Liver (tissue), 8 donors: ENCODE measurements at regions not wholly inside any gene's neighbourhood (a gene's known extent, or its start where the extent isn't known, plus 50 kb on each side); places are given as distances from the start of the nearest gene placed in this dataset.
A peak's percentile ranks its signal among the peaks of the same experiment; 100 is the strongest.

ENCODE experiments used
- DNase-seq: peaks from one replicate; pipeline ENCODE4 v3.0.0-alpha.2; 2017; ENCODE audit warnings: low spot score
- H3K27ac ChIP-seq, 2 donors: one replicate each; pipeline ENCODE4 v1.7.0; 2013; ENCODE audit warnings: inconsistent platforms in 2 of 2, low read length in 2 of 2, control low read depth in 1 of 2, low read depth in 1 of 2, mild to moderate bottlenecking in 1 of 2
- H3K27me3 ChIP-seq, 4 donors: one replicate each; pipeline versions ENCODE4 v1.6.1 to v1.7.0; 2013; ENCODE audit warnings: low read length in 3 of 4, inconsistent platforms in 1 of 4, mild to moderate bottlenecking in 1 of 4, moderate library complexity in 1 of 4; ENCODE audit not compliant: control insufficient read depth in 4 of 4, insufficient read depth in 4 of 4
- H3K36me3 ChIP-seq, 4 donors: one replicate each; pipeline versions ENCODE4 v1.6.1 to v1.7.0; 2013; ENCODE audit warnings: low read length in 3 of 4, mild to moderate bottlenecking in 3 of 4, low read depth in 1 of 4, moderate library complexity in 1 of 4; ENCODE audit not compliant: control insufficient read depth in 4 of 4, insufficient read depth in 3 of 4
- H3K4me1 ChIP-seq, 4 donors: one replicate each; pipeline versions ENCODE4 v1.6.1 to v1.7.0; 2013; ENCODE audit warnings: low read length in 3 of 4, mild to moderate bottlenecking in 3 of 4, moderate library complexity in 1 of 4; ENCODE audit not compliant: control insufficient read depth in 4 of 4, insufficient read depth in 4 of 4
- H3K4me3 ChIP-seq, 3 donors: one replicate each; pipeline versions ENCODE4 v1.6.1 to v1.7.0; 2013; ENCODE audit warnings: low read length in 3 of 3, control low read depth in 1 of 3, low read depth in 1 of 3, mild to moderate bottlenecking in 1 of 3
- H3K9ac ChIP-seq, 2 donors: one replicate each; pipeline ENCODE4 v1.7.0; 2013; ENCODE audit warnings: low read length in 2 of 2, mild to moderate bottlenecking in 2 of 2, moderate library complexity in 2 of 2, control low read depth in 1 of 2, low read depth in 1 of 2
- H3K9me3 ChIP-seq, 4 donors: one replicate each; pipeline versions ENCODE4 v1.6.1 to v1.7.0; 2013; ENCODE audit warnings: low read length in 3 of 4; ENCODE audit not compliant: control insufficient read depth in 4 of 4
- HNF4A ChIP-seq, 2 donors: conservative IDR thresholded peaks; 2 replicates each; pipeline ENCODE4 v1.6.1; 2016; ENCODE audit warnings: antibody characterized with exemption in 2 of 2, mild to moderate bottlenecking in 2 of 2
- HNF4G ChIP-seq: IDR thresholded peaks from 2 replicates; pipeline ENCODE4 v1.6.1; 2016; ENCODE audit warnings: antibody characterized with exemption
- JUND ChIP-seq, 2 donors: IDR thresholded peaks; 2 replicates each; pipeline ENCODE4 v1.6.1; 2016; ENCODE audit warnings: antibody characterized with exemption in 2 of 2
- RAD21 ChIP-seq, 2 donors: IDR thresholded peaks; 2 replicates each; pipeline ENCODE4 v1.6.1; 2016; ENCODE audit warnings: antibody characterized with exemption in 2 of 2, mild to moderate bottlenecking in 2 of 2
- RXRA ChIP-seq, 2 donors: IDR thresholded peaks; 2 replicates each; pipeline ENCODE4 v1.6.1; 2017 to 2018; ENCODE audit warnings: antibody characterized with exemption in 2 of 2, mild to moderate bottlenecking in 1 of 2
- TAF1 ChIP-seq: conservative IDR thresholded peaks from 2 replicates; pipeline ENCODE4 v1.6.1; 2016; ENCODE audit warnings: antibody characterized with exemption, mild to moderate bottlenecking
- YY1 ChIP-seq: IDR thresholded peaks from 2 replicates; pipeline ENCODE4 v1.6.1; 2016; ENCODE audit warnings: antibody characterized with exemption, mild to moderate bottlenecking
- WGBS: extraction: QIAGEN DNeasy Blood & Tissue Kit; methylation state at CpG from one replicate; pipeline ENCODE4 v1.1.7; 2013; 5-methylcytosine and 5-hydroxymethylcytosine counted together
- TF ChIP-seq, protein P1 (sequence below): fragments of 150-350 bp; IDR thresholded peaks from 2 replicates; pipeline ENCODE4 v1.5.1; 2017; ENCODE audit warnings: improper control_type of control experiment, low read depth, low read length; ENCODE audit not compliant: missing input control
- TF ChIP-seq, protein P2 (sequence below): IDR thresholded peaks from 2 replicates; pipeline ENCODE4 v1.6.1; 2016; ENCODE audit warnings: antibody characterized with exemption, mild to moderate bottlenecking
- TF ChIP-seq, protein P3 (sequence below): IDR thresholded peaks from 2 replicates; pipeline ENCODE4 v1.6.1; 2016; ENCODE audit warnings: antibody characterized with exemption
- donor health status: healthy.
- donor health status: healthy.
- donor health status: healthy.
- donor health status: healthy.
- donor health status: healthy.

DNA sequence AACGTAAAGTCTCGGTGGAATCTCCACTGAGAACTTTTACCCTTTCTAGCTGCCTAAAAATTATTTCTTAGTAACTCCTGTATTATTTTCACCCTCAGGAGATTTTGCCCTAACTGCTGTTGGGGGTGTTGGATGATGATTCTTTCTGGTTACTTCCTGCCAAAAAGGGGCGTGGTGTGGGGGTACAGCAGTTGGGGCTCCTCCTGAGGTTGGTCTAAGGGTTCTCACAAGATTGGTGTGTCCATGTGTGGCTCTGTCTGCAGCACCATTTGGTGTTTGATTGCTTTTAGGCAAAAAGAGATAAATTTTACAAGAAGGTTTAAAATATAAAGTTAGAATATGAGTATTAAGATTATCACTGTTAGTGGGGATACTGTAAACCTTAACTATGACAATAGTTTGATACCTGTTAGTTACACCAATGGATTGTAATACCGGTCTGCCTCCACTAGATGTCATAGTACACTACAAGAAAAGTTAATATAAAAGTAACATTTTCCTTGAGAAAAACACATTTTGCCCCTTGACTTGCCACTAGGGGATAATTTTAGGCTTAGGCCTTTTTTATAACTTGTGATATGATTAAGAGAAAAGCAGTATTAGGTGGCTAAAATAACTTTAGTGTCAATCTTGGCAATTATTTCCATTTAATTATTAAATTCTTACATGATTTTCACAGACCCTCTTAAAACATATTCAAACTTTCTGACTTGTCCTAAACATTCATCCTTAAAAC, 928.7 kb downstream of the IPMK start:
- H3K36me3 ChIP-seq = no peaks in the 10 kb centered on the region
- H3K4me3 ChIP-seq = no peak overlapping the region
- no peak for DNase-seq
- peaks cover 2 to 14% (median 7%) of the 10 kb centered on the region in 4 donors for H3K9me3 ChIP-seq
- H3K9ac ChIP-seq = no peak overlapping the region
- H3K27me3 ChIP-seq = no peaks in the 10 kb centered on the region
- 26% methylated on average over 4 of the region's 4 CpGs for WGBS
- no peak overlapping the region for H3K27ac ChIP-seq
- TF ChIP-seq JUND (IDR thresholded peaks at IDR 0.05) (no peak), RAD21 (IDR thresholded peaks at IDR 0.05) (peak; percentile 70 to 77)
- TF ChIP-seq, protein P1, sequence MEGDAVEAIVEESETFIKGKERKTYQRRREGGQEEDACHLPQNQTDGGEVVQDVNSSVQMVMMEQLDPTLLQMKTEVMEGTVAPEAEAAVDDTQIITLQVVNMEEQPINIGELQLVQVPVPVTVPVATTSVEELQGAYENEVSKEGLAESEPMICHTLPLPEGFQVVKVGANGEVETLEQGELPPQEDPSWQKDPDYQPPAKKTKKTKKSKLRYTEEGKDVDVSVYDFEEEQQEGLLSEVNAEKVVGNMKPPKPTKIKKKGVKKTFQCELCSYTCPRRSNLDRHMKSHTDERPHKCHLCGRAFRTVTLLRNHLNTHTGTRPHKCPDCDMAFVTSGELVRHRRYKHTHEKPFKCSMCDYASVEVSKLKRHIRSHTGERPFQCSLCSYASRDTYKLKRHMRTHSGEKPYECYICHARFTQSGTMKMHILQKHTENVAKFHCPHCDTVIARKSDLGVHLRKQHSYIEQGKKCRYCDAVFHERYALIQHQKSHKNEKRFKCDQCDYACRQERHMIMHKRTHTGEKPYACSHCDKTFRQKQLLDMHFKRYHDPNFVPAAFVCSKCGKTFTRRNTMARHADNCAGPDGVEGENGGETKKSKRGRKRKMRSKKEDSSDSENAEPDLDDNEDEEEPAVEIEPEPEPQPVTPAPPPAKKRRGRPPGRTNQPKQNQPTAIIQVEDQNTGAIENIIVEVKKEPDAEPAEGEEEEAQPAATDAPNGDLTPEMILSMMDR = peak; percentile 60
- no peaks in the 10 kb centered on the region for H3K4me1 ChIP-seq

DNA sequence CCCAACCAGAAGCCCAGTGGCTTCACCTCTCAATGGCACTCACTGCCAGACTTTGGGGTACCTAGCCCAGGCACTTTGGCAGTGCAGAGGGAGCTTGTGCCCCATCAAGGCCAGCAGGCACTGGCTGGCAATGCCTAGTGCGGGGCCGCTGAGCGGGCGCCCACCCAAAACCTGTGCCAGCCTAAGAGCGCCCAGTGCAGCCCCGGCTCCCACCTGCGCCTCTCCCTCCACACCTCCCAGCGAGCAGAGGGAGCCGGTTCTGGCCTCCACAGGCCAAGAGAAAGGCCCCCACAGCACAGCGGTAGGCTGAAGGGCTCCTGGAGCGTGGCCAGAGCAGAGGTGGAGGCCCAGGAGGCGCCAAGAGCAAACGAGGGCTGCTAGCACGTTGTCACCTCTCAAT, 930.8 kb downstream of the IPMK start:
- no peak for TF ChIP-seq RAD21 (IDR thresholded peaks at IDR 0.05)
- TF ChIP-seq, protein P2, sequence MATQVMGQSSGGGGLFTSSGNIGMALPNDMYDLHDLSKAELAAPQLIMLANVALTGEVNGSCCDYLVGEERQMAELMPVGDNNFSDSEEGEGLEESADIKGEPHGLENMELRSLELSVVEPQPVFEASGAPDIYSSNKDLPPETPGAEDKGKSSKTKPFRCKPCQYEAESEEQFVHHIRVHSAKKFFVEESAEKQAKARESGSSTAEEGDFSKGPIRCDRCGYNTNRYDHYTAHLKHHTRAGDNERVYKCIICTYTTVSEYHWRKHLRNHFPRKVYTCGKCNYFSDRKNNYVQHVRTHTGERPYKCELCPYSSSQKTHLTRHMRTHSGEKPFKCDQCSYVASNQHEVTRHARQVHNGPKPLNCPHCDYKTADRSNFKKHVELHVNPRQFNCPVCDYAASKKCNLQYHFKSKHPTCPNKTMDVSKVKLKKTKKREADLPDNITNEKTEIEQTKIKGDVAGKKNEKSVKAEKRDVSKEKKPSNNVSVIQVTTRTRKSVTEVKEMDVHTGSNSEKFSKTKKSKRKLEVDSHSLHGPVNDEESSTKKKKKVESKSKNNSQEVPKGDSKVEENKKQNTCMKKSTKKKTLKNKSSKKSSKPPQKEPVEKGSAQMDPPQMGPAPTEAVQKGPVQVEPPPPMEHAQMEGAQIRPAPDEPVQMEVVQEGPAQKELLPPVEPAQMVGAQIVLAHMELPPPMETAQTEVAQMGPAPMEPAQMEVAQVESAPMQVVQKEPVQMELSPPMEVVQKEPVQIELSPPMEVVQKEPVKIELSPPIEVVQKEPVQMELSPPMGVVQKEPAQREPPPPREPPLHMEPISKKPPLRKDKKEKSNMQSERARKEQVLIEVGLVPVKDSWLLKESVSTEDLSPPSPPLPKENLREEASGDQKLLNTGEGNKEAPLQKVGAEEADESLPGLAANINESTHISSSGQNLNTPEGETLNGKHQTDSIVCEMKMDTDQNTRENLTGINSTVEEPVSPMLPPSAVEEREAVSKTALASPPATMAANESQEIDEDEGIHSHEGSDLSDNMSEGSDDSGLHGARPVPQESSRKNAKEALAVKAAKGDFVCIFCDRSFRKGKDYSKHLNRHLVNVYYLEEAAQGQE = no peak
- no peak for TF ChIP-seq YY1
- no peak for TF ChIP-seq HNF4A (conservative IDR thresholded peaks at IDR 0.05)
- TF ChIP-seq RXRA (IDR thresholded peaks at IDR 0.05) = no peak
- TF ChIP-seq, protein P3, sequence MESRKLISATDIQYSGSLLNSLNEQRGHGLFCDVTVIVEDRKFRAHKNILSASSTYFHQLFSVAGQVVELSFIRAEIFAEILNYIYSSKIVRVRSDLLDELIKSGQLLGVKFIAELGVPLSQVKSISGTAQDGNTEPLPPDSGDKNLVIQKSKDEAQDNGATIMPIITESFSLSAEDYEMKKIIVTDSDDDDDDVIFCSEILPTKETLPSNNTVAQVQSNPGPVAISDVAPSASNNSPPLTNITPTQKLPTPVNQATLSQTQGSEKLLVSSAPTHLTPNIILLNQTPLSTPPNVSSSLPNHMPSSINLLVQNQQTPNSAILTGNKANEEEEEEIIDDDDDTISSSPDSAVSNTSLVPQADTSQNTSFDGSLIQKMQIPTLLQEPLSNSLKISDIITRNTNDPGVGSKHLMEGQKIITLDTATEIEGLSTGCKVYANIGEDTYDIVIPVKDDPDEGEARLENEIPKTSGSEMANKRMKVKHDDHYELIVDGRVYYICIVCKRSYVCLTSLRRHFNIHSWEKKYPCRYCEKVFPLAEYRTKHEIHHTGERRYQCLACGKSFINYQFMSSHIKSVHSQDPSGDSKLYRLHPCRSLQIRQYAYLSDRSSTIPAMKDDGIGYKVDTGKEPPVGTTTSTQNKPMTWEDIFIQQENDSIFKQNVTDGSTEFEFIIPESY = no peak
- no peak for TF ChIP-seq HNF4G
- TF ChIP-seq, protein P1 = no peak
- TF ChIP-seq TAF1 = no peak
- WGBS = 81% methylated on average over 14 of the region's 14 CpGs
- H3K4me3 ChIP-seq = no peak overlapping the region

More for the DNA sequence above, 930.8 kb downstream of the IPMK start:
- no peak overlapping the region for H3K9ac ChIP-seq
- peaks cover 0 to 2% (median under 1%) of the 10 kb centered on the region in 4 donors for H3K9me3 ChIP-seq
- H3K4me1 ChIP-seq = no peaks in the 10 kb centered on the region
- no peak overlapping the region for H3K27ac ChIP-seq
- no peaks in the 10 kb centered on the region for H3K27me3 ChIP-seq
- no peaks in the 10 kb centered on the region for H3K36me3 ChIP-seq
- DNase-seq = no peak
